ENCODE measurements at regions not wholly inside any gene's neighbourhood (a gene's known extent, or its start where the extent isn't known, plus 50 kb on each side); places are given as distances from the start of the nearest gene placed in this dataset.

GRCh38 chr2:67043781-67044478 lies 353.2 kb upstream of the ETAA1 start:
- DNase-seq (ENCODE audit: low read depth), result no peak

- DNase-seq (ENCODE audit: low read depth), result no peak
These were observed 350.5 kb upstream of the ETAA1 start for GRCh38 chr2:67046591-67046990.

- DNase-seq (ENCODE audit: low read depth), result no peak
These were observed 348.8 kb upstream of the ETAA1 start for GRCh38 chr2:67048314-67048713.

- no peak for DNase-seq (ENCODE audit: low read depth)
These were observed 346.5 kb upstream of the ETAA1 start for GRCh38 chr2:67050622-67051021.

GRCh38 chr2:67054728-67055127 lies 342.4 kb upstream of the ETAA1 start:
- DNase-seq (ENCODE audit: low read depth), result no peak

- DNase-seq (ENCODE audit: low read depth), result no peak
These were observed 341.5 kb upstream of the ETAA1 start for GRCh38 chr2:67055387-67056304.

- DNase-seq (ENCODE audit: low read depth), result no peak
These were observed 340.0 kb upstream of the ETAA1 start for GRCh38 chr2:67057123-67057522.

- DNase-seq (ENCODE audit: low read depth), result no peak
These were observed 339.0 kb upstream of the ETAA1 start for GRCh38 chr2:67057901-67058703.

GRCh38 chr2:67065046-67065445 lies 332.1 kb upstream of the ETAA1 start:
- no peak for DNase-seq (ENCODE audit: low read depth)

GRCh38 chr2:67066782-67067181 lies 330.4 kb upstream of the ETAA1 start:
- DNase-seq (ENCODE audit: low read depth), result no peak

GRCh38 chr2:67067656-67068055 lies 329.5 kb upstream of the ETAA1 start:
- no peak for DNase-seq (ENCODE audit: low read depth)

GRCh38 chr2:67070826-67071225 lies 326.3 kb upstream of the ETAA1 start:
- no peak for DNase-seq (ENCODE audit: low read depth)

GRCh38 chr2:67075056-67075455 lies 322.1 kb upstream of the ETAA1 start:
- DNase-seq (ENCODE audit: low read depth), result no peak

- no peak for DNase-seq (ENCODE audit: low read depth)
These were observed 321.4 kb upstream of the ETAA1 start for GRCh38 chr2:67075530-67076238.

- no peak for DNase-seq (ENCODE audit: low read depth)
These were observed 320.9 kb upstream of the ETAA1 start for GRCh38 chr2:67076239-67076624.

GRCh38 chr2:67079729-67080128 lies 317.4 kb upstream of the ETAA1 start:
- no peak for DNase-seq (ENCODE audit: low read depth)

GRCh38 chr2:67082813-67083212 lies 314.3 kb upstream of the ETAA1 start:
- DNase-seq (ENCODE audit: low read depth), result no peak

GRCh38 chr2:67083951-67084350 lies 313.2 kb upstream of the ETAA1 start:
- DNase-seq (ENCODE audit: low read depth), result no peak

GRCh38 chr2:67085146-67085545 lies 312.0 kb upstream of the ETAA1 start:
- no peak for DNase-seq (ENCODE audit: low read depth)

GRCh38 chr2:67091681-67092080 lies 305.5 kb upstream of the ETAA1 start:
- DNase-seq (ENCODE audit: low read depth), result no peak

- no peak for DNase-seq (ENCODE audit: low read depth)
These were observed 302.0 kb upstream of the ETAA1 start for GRCh38 chr2:67095121-67095520.

- no peak for DNase-seq (ENCODE audit: low read depth)
These were observed 300.2 kb upstream of the ETAA1 start for GRCh38 chr2:67096886-67097285.
